TTC549 (cell line): ENCODE measurements at regions not wholly inside any gene's neighbourhood (a gene's known extent, or its start where the extent isn't known, plus 50 kb on each side); places are given as distances from the start of the nearest gene placed in this dataset.
"Not testable (repeated sequence)": the region's sequence is repeated elsewhere in the genome, so short reads cannot be mapped to it uniquely, and the experiment has no call there.

ENCODE experiments used
- FAIRE-seq: peaks from 2 replicates; lab custom pipeline; 2012; peaks lifted over from hg19 to GRCh38; lab: Jason Lieb, UNC

DNA sequence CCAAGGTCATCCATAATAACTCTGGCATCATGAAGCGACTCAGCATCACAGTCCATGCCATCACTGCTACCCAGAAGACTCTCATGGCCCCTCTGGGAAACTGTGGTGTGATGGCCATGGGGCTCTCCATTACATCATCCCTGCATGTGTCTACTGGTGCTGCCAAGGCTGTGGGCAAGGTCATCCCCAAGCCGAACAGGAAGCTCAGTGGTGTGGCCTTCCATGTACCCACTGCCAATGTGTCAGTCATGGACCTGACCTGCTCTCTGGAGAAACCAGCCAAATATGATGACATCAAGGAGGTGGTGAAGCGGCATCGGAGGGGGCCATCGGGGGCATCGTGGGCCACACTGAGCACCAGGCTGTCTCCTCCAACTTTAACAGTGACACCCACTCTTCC is 65.1 kb upstream of the ARHGAP29 start:
- no peak for FAIRE-seq

DNA sequence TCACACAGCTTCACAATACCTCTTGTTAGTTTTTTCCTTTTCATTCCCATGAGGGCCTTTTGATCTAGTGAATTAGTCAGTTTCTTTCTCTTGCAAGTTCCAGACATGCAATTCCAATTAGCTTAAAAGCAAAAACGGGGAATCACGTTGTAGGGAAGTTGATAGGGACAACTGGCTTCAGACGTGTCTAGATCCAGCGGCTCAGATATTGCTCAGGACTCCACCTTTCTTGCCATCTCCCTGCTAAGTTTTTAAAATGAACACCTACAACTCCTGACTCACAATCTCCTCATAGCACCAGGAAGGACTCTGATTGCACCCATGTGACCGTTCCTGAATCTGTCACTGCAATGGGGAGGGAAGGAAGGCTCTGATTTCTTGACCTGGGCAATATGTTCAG is 63.8 kb upstream of the ARHGAP29 start:
- FAIRE-seq, result no peak

- FAIRE-seq, result no peak
Measured at GRCh38 chr1:94300731-94301130, 63.3 kb upstream of the ARHGAP29 start.

GRCh38 chr1:94299627-94300553 is 62.5 kb upstream of the ARHGAP29 start:
- FAIRE-seq, result no peak

GRCh38 chr1:94298861-94299260 is 61.5 kb upstream of the ARHGAP29 start:
- FAIRE-seq, result no peak

- FAIRE-seq, result no peak
Measured at GRCh38 chr1:94296018-94296417, 58.6 kb upstream of the ARHGAP29 start.

- FAIRE-seq, result not testable (repeated sequence)
Measured at GRCh38 chr1:94292978-94293377, 55.6 kb upstream of the ARHGAP29 start.

DNA sequence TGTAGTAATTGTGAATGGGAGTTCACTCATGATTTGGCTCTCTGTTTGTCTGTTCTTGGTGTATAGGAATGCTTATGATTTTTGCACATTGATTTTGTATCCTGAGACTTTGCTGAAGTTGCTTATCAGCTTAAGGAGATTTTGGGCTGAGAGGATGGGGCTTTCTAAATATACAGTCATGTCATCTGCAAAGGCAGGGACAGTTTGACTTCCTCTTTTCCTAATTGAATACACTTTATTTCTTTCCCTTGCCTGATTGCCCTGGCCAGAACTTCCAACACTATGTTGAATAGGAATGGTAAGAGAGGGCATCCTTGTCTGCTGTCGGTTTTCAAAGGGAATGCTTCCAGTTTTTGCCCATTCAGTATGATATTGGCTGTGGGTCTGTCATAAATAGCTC is 51.9 kb upstream of the ARHGAP29 start:
- FAIRE-seq, result not testable (repeated sequence)
